ENCODE measurements at regions not wholly inside any gene's neighbourhood (a gene's known extent, or its start where the extent isn't known, plus 50 kb on each side); places are given as distances from the start of the nearest gene placed in this dataset.

- no peak for TF ChIP-seq CTCF (IDR thresholded peaks at IDR 0.05; ENCODE audit: low read depth, low read length, missing input control)
- TF ChIP-seq ATF3 (IDR thresholded peaks at IDR 0.05) = no peak
Observed at GRCh38 chr3:191136347-191136746, 62.7 kb upstream of the OSTN start.
